ENCODE measurements at regions not wholly inside any gene's neighbourhood (a gene's known extent, or its start where the extent isn't known, plus 50 kb on each side); places are given as distances from the start of the nearest gene placed in this dataset.

- Mint-ChIP-seq H3K4me3 (no peak overlapping the region), H3K27me3 (ENCODE audit: low read depth in 3 of 3) (peaks cover 0 to 2% (median 0%) of the 10 kb centered on the region in 3 donors)
Measured at GRCh38 chr6:14246876-14247275, 129.3 kb downstream of the CD83 start.

GRCh38 chr6:14250573-14250972 is 133.0 kb downstream of the CD83 start:
- Mint-ChIP-seq H3K27me3 (ENCODE audit: low read depth in 3 of 3) (no peaks in the 10 kb centered on the region), H3K27ac (no peak overlapping the region), H3K4me3 (no peak overlapping the region), H3K9me3 (no peaks in the 10 kb centered on the region), H3K36me3 (no peaks in the 10 kb centered on the region), H3K4me1 (no peaks in the 10 kb centered on the region)
- no peak for DNase-seq

More at GRCh38 chr6:14246876-14247275, 129.3 kb downstream of the CD83 start:
- Mint-ChIP-seq H3K4me1 (peaks cover 3 to 4% of the 10 kb centered on the region in 2 donors), H3K27ac (no peak overlapping the region), H3K36me3 (no peaks in the 10 kb centered on the region), H3K9me3 (no peaks in the 10 kb centered on the region)
- DNase-seq = no peak

- Mint-ChIP-seq H3K4me1 (no peaks in the 10 kb centered on the region), H3K27ac (no peak overlapping the region), H3K4me3 (no peak overlapping the region), H3K36me3 (no peaks in the 10 kb centered on the region), H3K9me3 (no peaks in the 10 kb centered on the region), H3K27me3 (ENCODE audit: low read depth in 3 of 3) (no peaks in the 10 kb centered on the region)
- DNase-seq = no peak
Measured at GRCh38 chr6:14252271-14252850, 134.8 kb downstream of the CD83 start.

GRCh38 chr6:14254505-14254904 is 136.9 kb downstream of the CD83 start:
- no peaks in the 10 kb centered on the region for H3K9me3 Mint-ChIP-seq
- H3K4me3 Mint-ChIP-seq = no peak overlapping the region
- no peaks in the 10 kb centered on the region for H3K36me3 Mint-ChIP-seq
- no peak overlapping the region for H3K27ac Mint-ChIP-seq
- H3K27me3 Mint-ChIP-seq (ENCODE audit: low read depth in 3 of 3) = peaks cover 0 to 4% (median 0%) of the 10 kb centered on the region in 3 donors
- DNase-seq = no peak
- no peaks in the 10 kb centered on the region for H3K4me1 Mint-ChIP-seq

- DNase-seq = no peak
- no peak overlapping the region for H3K4me3 Mint-ChIP-seq
- no peak overlapping the region for H3K27ac Mint-ChIP-seq
- H3K36me3 Mint-ChIP-seq = no peaks in the 10 kb centered on the region
- peaks cover 0 to 3% (median 0%) of the 10 kb centered on the region in 6 donors for H3K9me3 Mint-ChIP-seq
- H3K27me3 Mint-ChIP-seq (ENCODE audit: low read depth in 3 of 3) = peaks cover 0 to 7% (median 3%) of the 10 kb centered on the region in 3 donors
- H3K4me1 Mint-ChIP-seq = no peaks in the 10 kb centered on the region
Measured at GRCh38 chr6:14255916-14256315, 138.3 kb downstream of the CD83 start.

GRCh38 chr6:14258117-14258516 is 140.5 kb downstream of the CD83 start:
- Mint-ChIP-seq H3K27me3 (ENCODE audit: low read depth in 3 of 3) (peaks cover 0 to 7% (median 3%) of the 10 kb centered on the region in 3 donors), H3K4me3 (no peak overlapping the region), H3K9me3 (peaks cover 0 to 5% (median 4%) of the 10 kb centered on the region in 6 donors), H3K4me1 (no peaks in the 10 kb centered on the region), H3K36me3 (no peaks in the 10 kb centered on the region), H3K27ac (no peak overlapping the region)
- DNase-seq = no peak

- Mint-ChIP-seq H3K4me3 (no peak overlapping the region), H3K27me3 (ENCODE audit: low read depth in 3 of 3) (peaks cover 0 to 7% (median 3%) of the 10 kb centered on the region in 3 donors), H3K4me1 (no peaks in the 10 kb centered on the region), H3K36me3 (peaks cover 0 to 2% (median 0%) of the 10 kb centered on the region in 3 donors), H3K27ac (no peak overlapping the region), H3K9me3 (peaks cover under 1 to 13% (median 12%) of the 10 kb centered on the region in 6 donors)
- no peak for DNase-seq
Measured at GRCh38 chr6:14258695-14259593, 141.4 kb downstream of the CD83 start.

GRCh38 chr6:14259594-14260152 is 142.1 kb downstream of the CD83 start:
- H3K36me3 Mint-ChIP-seq = peaks cover 0 to 9% (median 4%) of the 10 kb centered on the region in 3 donors
- H3K4me1 Mint-ChIP-seq = no peaks in the 10 kb centered on the region
- no peak overlapping the region for H3K27ac Mint-ChIP-seq

GRCh38 chr6:14260839-14261238 is 143.3 kb downstream of the CD83 start:
- Mint-ChIP-seq H3K27me3 (ENCODE audit: low read depth in 3 of 3) (peaks cover 0 to 7% (median 3%) of the 10 kb centered on the region in 3 donors), H3K4me1 (no peaks in the 10 kb centered on the region), H3K9me3 (peaks cover 5 to 26% (median 18%) of the 10 kb centered on the region in 6 donors), H3K36me3 (peaks cover 0 to 9% (median 4%) of the 10 kb centered on the region in 3 donors), H3K4me3 (no peak overlapping the region), H3K27ac (no peak overlapping the region)
- no peak for DNase-seq

More at GRCh38 chr6:14259594-14260152, 142.1 kb downstream of the CD83 start:
- peaks cover 0 to 7% (median 3%) of the 10 kb centered on the region in 3 donors for H3K27me3 Mint-ChIP-seq (ENCODE audit: low read depth in 3 of 3)
- DNase-seq = no peak
- no peak overlapping the region for H3K4me3 Mint-ChIP-seq
- H3K9me3 Mint-ChIP-seq = peaks cover 5 to 20% (median 18%) of the 10 kb centered on the region in 6 donors

GRCh38 chr6:14263881-14264424 is 146.4 kb downstream of the CD83 start:
- Mint-ChIP-seq H3K4me1 (no peaks in the 10 kb centered on the region), H3K27ac (no peak overlapping the region), H3K36me3 (peaks cover 0 to 9% (median 4%) of the 10 kb centered on the region in 3 donors)

GRCh38 chr6:14265049-14266021 is 147.8 kb downstream of the CD83 start:
- Mint-ChIP-seq H3K9me3 (peaks cover 5 to 26% (median 18%) of the 10 kb centered on the region in 6 donors), H3K27ac (no peak overlapping the region), H3K36me3 (peaks cover 0 to 9% (median 4%) of the 10 kb centered on the region in 3 donors), H3K4me1 (no peaks in the 10 kb centered on the region), H3K27me3 (ENCODE audit: low read depth in 3 of 3) (no peaks in the 10 kb centered on the region), H3K4me3 (no peak overlapping the region)
- DNase-seq = no peak

More at GRCh38 chr6:14263881-14264424, 146.4 kb downstream of the CD83 start:
- peaks cover 0 to 7% (median 3%) of the 10 kb centered on the region in 3 donors for H3K27me3 Mint-ChIP-seq (ENCODE audit: low read depth in 3 of 3)
- no peak for DNase-seq
- no peak overlapping the region for H3K4me3 Mint-ChIP-seq
- H3K9me3 Mint-ChIP-seq = peaks cover 5 to 26% (median 18%) of the 10 kb centered on the region in 6 donors

- no peak for DNase-seq
- no peak overlapping the region for H3K4me3 Mint-ChIP-seq
Measured at GRCh38 chr6:14266266-14266665, 148.7 kb downstream of the CD83 start.

More at GRCh38 chr6:14266266-14266665, 148.7 kb downstream of the CD83 start:
- H3K27me3 Mint-ChIP-seq (ENCODE audit: low read depth in 3 of 3) = no peaks in the 10 kb centered on the region
- H3K27ac Mint-ChIP-seq = no peak overlapping the region
- peaks cover 5 to 6% of the 10 kb centered on the region in 2 donors for H3K4me1 Mint-ChIP-seq
- peaks cover 5 to 26% (median 15%) of the 10 kb centered on the region in 6 donors for H3K9me3 Mint-ChIP-seq
- H3K36me3 Mint-ChIP-seq = peaks cover 0 to 9% (median 4%) of the 10 kb centered on the region in 3 donors

Data from immature natural killer cell (primary cell).